Neural cell (in vitro differentiated cells): ENCODE measurements at regions not wholly inside any gene's neighbourhood (a gene's known extent, or its start where the extent isn't known, plus 50 kb on each side); places are given as distances from the start of the nearest gene placed in this dataset.

Experiments
- H2AFZ ChIP-seq: fragments of 200-600, 300-800 bp; sonication (generic), shearing (Covaris generic); 2 replicates; pipeline ENCODE4 v1.6.0; 2014; ENCODE audit warnings: low read depth, mild to moderate bottlenecking, antibody characterized with exemption, low read length, moderate library complexity
- H3F3A ChIP-seq: fragments of 200-600 bp; shearing (Covaris generic); 2 replicates; pipeline ENCODE4 v1.6.1; 2016; ENCODE audit warnings: mild to moderate bottlenecking, moderate library complexity, mixed read lengths, antibody characterized with exemption, low read length; ENCODE audit not compliant: insufficient read depth, poor library complexity, severe bottlenecking
- H3K27ac ChIP-seq: fragments of 200-600, 300-800 bp; sonication (generic), shearing (Covaris generic); 2 replicates; pipeline ENCODE4 v1.5.1; 2014; ENCODE audit warnings: mild to moderate bottlenecking, low read length, moderate library complexity
- H3K27me3 ChIP-seq: fragments of 300-800, 200-600 bp; sonication (generic), shearing (Covaris generic); 2 replicates; pipeline ENCODE4 v1.6.0; 2014; ENCODE audit warnings: mild to moderate bottlenecking, low read depth, low read length, moderate library complexity; ENCODE audit not compliant: insufficient read depth
- H3K36me3 ChIP-seq: fragments of 300-800, 200-600 bp; sonication (generic), shearing (Covaris generic); 2 replicates; pipeline ENCODE4 v1.5.1; 2014; ENCODE audit warnings: mild to moderate bottlenecking, antibody characterized with exemption, low read length, moderate library complexity; ENCODE audit not compliant: insufficient read depth
- H3K4me2 ChIP-seq: fragments of 300-800, 200-600 bp; sonication (generic), shearing (Covaris generic); 2 replicates; pipeline ENCODE4 v1.6.0; 2014; ENCODE audit warnings: mild to moderate bottlenecking, low read length
- H3K4me3 ChIP-seq: fragments of 300-800, 200-600 bp; sonication (generic), shearing (Covaris generic); 2 replicates; pipeline ENCODE4 v1.5.1; 2014; ENCODE audit warnings: mild to moderate bottlenecking, low read length, moderate library complexity
- H3K79me2 ChIP-seq: fragments of 200-600 bp; shearing (Covaris generic); replicated peaks from 2 replicates; pipeline ENCODE4 v1.6.0; 2014; ENCODE audit warnings: mild to moderate bottlenecking, low read length, moderate library complexity; ENCODE audit not compliant: insufficient read depth
- H3K9ac ChIP-seq: fragments of 300-800, 200-600 bp; sonication (generic), shearing (Covaris generic); 2 replicates; pipeline ENCODE4 v1.6.1; 2016; ENCODE audit warnings: mild to moderate bottlenecking, low read length, mixed read lengths
- H3K9me2 ChIP-seq: fragments of 200-600 bp; shearing (Covaris generic); 2 replicates; pipeline ENCODE4 v1.6.1; 2016; ENCODE audit warnings: mild to moderate bottlenecking, low read length, mixed read lengths; ENCODE audit not compliant: insufficient read depth
- H3K9me3 ChIP-seq: fragments of 200-600, 300-800 bp; sonication (generic), shearing (Covaris generic); 2 replicates; pipeline ENCODE4 v1.6.1; 2016; ENCODE audit warnings: mild to moderate bottlenecking, mixed run types, low read length, moderate library complexity, mixed read lengths
- H4K20me1 ChIP-seq: fragments of 200-600 bp; shearing (Covaris generic); 2 replicates; pipeline ENCODE4 v1.6.1; 2016; ENCODE audit warnings: mild to moderate bottlenecking, mixed run types; ENCODE audit not compliant: insufficient read depth
- CTCF ChIP-seq: fragments of 450-650 bp; IDR thresholded peaks from 2 replicates; pipeline ENCODE4 v1.5.1; 2014; ENCODE audit warnings: antibody characterized with exemption, mild to moderate bottlenecking, moderate library complexity; ENCODE audit not compliant: poor library complexity, severe bottlenecking
- EP300 ChIP-seq: fragments of 450-650 bp; conservative IDR thresholded peaks from 2 replicates; pipeline ENCODE4 v1.6.1; 2014; ENCODE audit warnings: antibody characterized with exemption, mild to moderate bottlenecking, moderate library complexity; ENCODE audit not compliant: poor library complexity, severe bottlenecking
- EZH2 ChIP-seq: fragments of 200-600, 300-800 bp; shearing (Covaris generic), sonication (generic); IDR thresholded peaks from 2 replicates; pipeline ENCODE4 v1.6.1; 2014; ENCODE audit warnings: antibody characterized with exemption, low read length, borderline replicate concordance, mild to moderate bottlenecking; ENCODE audit not compliant: insufficient read depth, poor library complexity, severe bottlenecking
- MXI1 ChIP-seq: fragments of 450-650 bp; conservative IDR thresholded peaks from 2 replicates; pipeline ENCODE4 v1.6.1; 2014; ENCODE audit warnings: antibody characterized with exemption, mild to moderate bottlenecking; ENCODE audit not compliant: poor library complexity, severe bottlenecking
- POLR2AphosphoS5 ChIP-seq: IDR thresholded peaks from 2 replicates; pipeline ENCODE4 v1.6.1; 2012
- RAD21 ChIP-seq: fragments of 450-650 bp; conservative IDR thresholded peaks from 2 replicates; pipeline ENCODE4 v1.6.1; 2014; ENCODE audit warnings: antibody characterized with exemption, mild to moderate bottlenecking, moderate library complexity
- REST ChIP-seq: IDR thresholded peaks from 2 replicates; pipeline ENCODE4 v1.6.1; 2012; ENCODE audit warnings: borderline replicate concordance
- SMC3 ChIP-seq: fragments of 450-650 bp; conservative IDR thresholded peaks from 2 replicates; pipeline ENCODE4 v1.6.1; 2014; ENCODE audit warnings: antibody characterized with exemption, mild to moderate bottlenecking, moderate library complexity; ENCODE audit not compliant: poor library complexity
- TAF1 ChIP-seq: IDR thresholded peaks from 2 replicates; pipeline ENCODE4 v1.6.1; 2012; ENCODE audit warnings: low read depth

- H2AFZ ChIP-seq = no peak overlapping the region
- H3K79me2 ChIP-seq = no peaks in the 10 kb centered on the region
Observed at GRCh38 chr13:88887045-88887662, 1216.0 kb downstream of the SLITRK5 start.

More at GRCh38 chr13:88887045-88887662, 1216.0 kb downstream of the SLITRK5 start:
- H3K36me3 ChIP-seq = no peaks in the 10 kb centered on the region
- no peaks in the 10 kb centered on the region for H3F3A ChIP-seq
- H3K4me2 ChIP-seq = no peak overlapping the region
- H3K9ac ChIP-seq = no peak overlapping the region
- no peaks in the 10 kb centered on the region for H3K27me3 ChIP-seq
- peaks cover 3% of the 10 kb centered on the region for H3K9me3 ChIP-seq
- no peak overlapping the region for H3K27ac ChIP-seq
- H4K20me1 ChIP-seq = no peaks in the 10 kb centered on the region
- TF ChIP-seq SMC3 (no peak), RAD21 (no peak), EZH2 (no peak), EP300 (no peak), MXI1 (no peak), TAF1 (no peak), POLR2AphosphoS5 (no peak), REST (no peak), CTCF (no peak)
- no peaks in the 10 kb centered on the region for H3K9me2 ChIP-seq
- H3K4me3 ChIP-seq = no peak overlapping the region
